Upper lobe of left lung (tissue), 4 donors: ENCODE measurements at regions not wholly inside any gene's neighbourhood (a gene's known extent, or its start where the extent isn't known, plus 50 kb on each side); places are given as distances from the start of the nearest gene placed in this dataset.

Experiments
- POLR2A ChIP-seq, 4 donors: fragments of 450-650 bp; IDR thresholded peaks; one replicate each; pipeline ENCODE4 v1.5.1; 2016 to 2017; ENCODE audit warnings: antibody characterized with exemption in 4 of 4, mild to moderate bottlenecking in 2 of 4
- POLR2AphosphoS5 ChIP-seq, 2 donors: sonication (generic); formaldehyde crosslinking; IDR thresholded peaks; one replicate each; pipeline ENCODE4 v1.5.1; 2017; ENCODE audit warnings: antibody characterized with exemption in 2 of 2
- TF ChIP-seq, protein P1 (sequence below), 6 experiments: fragments of 450-650 bp in 4 of 6; fragments of 200-600 bp in 2 of 6; sonication (generic) in 2 of 6; IDR thresholded peaks; one replicate each; pipeline ENCODE4 v1.5.1; 2016 to 2019; ENCODE audit warnings: antibody characterized with exemption in 6 of 6

GRCh38 chr12:89924191-89924590 is 215.6 kb upstream of the ATP2B1 start:
- TF ChIP-seq, protein P1, sequence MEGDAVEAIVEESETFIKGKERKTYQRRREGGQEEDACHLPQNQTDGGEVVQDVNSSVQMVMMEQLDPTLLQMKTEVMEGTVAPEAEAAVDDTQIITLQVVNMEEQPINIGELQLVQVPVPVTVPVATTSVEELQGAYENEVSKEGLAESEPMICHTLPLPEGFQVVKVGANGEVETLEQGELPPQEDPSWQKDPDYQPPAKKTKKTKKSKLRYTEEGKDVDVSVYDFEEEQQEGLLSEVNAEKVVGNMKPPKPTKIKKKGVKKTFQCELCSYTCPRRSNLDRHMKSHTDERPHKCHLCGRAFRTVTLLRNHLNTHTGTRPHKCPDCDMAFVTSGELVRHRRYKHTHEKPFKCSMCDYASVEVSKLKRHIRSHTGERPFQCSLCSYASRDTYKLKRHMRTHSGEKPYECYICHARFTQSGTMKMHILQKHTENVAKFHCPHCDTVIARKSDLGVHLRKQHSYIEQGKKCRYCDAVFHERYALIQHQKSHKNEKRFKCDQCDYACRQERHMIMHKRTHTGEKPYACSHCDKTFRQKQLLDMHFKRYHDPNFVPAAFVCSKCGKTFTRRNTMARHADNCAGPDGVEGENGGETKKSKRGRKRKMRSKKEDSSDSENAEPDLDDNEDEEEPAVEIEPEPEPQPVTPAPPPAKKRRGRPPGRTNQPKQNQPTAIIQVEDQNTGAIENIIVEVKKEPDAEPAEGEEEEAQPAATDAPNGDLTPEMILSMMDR (IDR thresholded peaks at IDR 0.05) = no peak
- TF ChIP-seq POLR2A (IDR thresholded peaks at IDR 0.05) (no peak), POLR2AphosphoS5 (IDR thresholded peaks at IDR 0.05) (no peak)
